Frontal cortex (tissue), 3 donors: ENCODE measurements at regions not wholly inside any gene's neighbourhood (a gene's known extent, or its start where the extent isn't known, plus 50 kb on each side); places are given as distances from the start of the nearest gene placed in this dataset.
"Not testable (repeated sequence)": the region's sequence is repeated elsewhere in the genome, so short reads cannot be mapped to it uniquely, and the experiment has no call there.

Experiments
- DNase-seq, 2 donors: peaks; one replicate each; pipeline ENCODE4 v3.0.0; 2012; ENCODE audit warnings: low spot score in 2 of 2
- FAIRE-seq: peaks from 2 replicates; lab custom pipeline; 2012; peaks lifted over from hg19 to GRCh38; lab: Jason Lieb, UNC
- donor health status: control.
- donor health status: control.
- donor health status: control.

- DNase-seq, result no peak
- FAIRE-seq, result no peak
Observed at GRCh38 chr5:145408048-145408341, 427.1 kb downstream of the PRELID2 start.

- DNase-seq (no peak), FAIRE-seq (no peak)
Observed at GRCh38 chr5:145407300-145408047, 427.7 kb downstream of the PRELID2 start.

- no peak for FAIRE-seq
Observed at GRCh38 chr5:145403992-145404391, 431.1 kb downstream of the PRELID2 start.

GRCh38 chr5:145396888-145397287 is 438.3 kb downstream of the PRELID2 start:
- FAIRE-seq (no peak), DNase-seq (no peak)

More at GRCh38 chr5:145403992-145404391, 431.1 kb downstream of the PRELID2 start:
- no peak for DNase-seq

GRCh38 chr5:145395151-145395550 is 440.0 kb downstream of the PRELID2 start:
- not testable (repeated sequence) for FAIRE-seq

GRCh38 chr5:145393426-145393825 is 441.7 kb downstream of the PRELID2 start:
- DNase-seq (no peak), FAIRE-seq (no peak)

More at GRCh38 chr5:145395151-145395550, 440.0 kb downstream of the PRELID2 start:
- not testable (repeated sequence) for DNase-seq

- FAIRE-seq, result no peak
- DNase-seq, result no peak
Observed at GRCh38 chr5:145389047-145389446, 446.1 kb downstream of the PRELID2 start.

GRCh38 chr5:145385276-145385675 is 449.9 kb downstream of the PRELID2 start:
- FAIRE-seq (no peak), DNase-seq (no peak)

GRCh38 chr5:145378226-145378625 is 456.9 kb downstream of the PRELID2 start:
- FAIRE-seq, result no peak

GRCh38 chr5:145375521-145375920 is 459.6 kb downstream of the PRELID2 start:
- no peak for FAIRE-seq

More at GRCh38 chr5:145378226-145378625, 456.9 kb downstream of the PRELID2 start:
- no peak for DNase-seq

GRCh38 chr5:145365464-145365863 is 469.7 kb downstream of the PRELID2 start:
- FAIRE-seq, result no peak
- DNase-seq, result no peak

More at GRCh38 chr5:145375521-145375920, 459.6 kb downstream of the PRELID2 start:
- no peak for DNase-seq

- FAIRE-seq (no peak), DNase-seq (no peak)
Observed at GRCh38 chr5:145362266-145362665, 472.9 kb downstream of the PRELID2 start.

GRCh38 chr5:145360936-145361335 is 474.2 kb downstream of the PRELID2 start:
- no peak for DNase-seq
- no peak for FAIRE-seq

GRCh38 chr5:145350513-145350912 is 484.6 kb downstream of the PRELID2 start:
- no peak for DNase-seq
- FAIRE-seq, result no peak

- FAIRE-seq, result no peak
- DNase-seq, result no peak
Observed at GRCh38 chr5:145347026-145347616, 488.0 kb downstream of the PRELID2 start.

GRCh38 chr5:145345511-145346287 is 489.4 kb downstream of the PRELID2 start:
- FAIRE-seq, result no peak
- DNase-seq, result no peak

- FAIRE-seq (no peak), DNase-seq (no peak)
Observed at GRCh38 chr5:145341842-145342241, 493.3 kb downstream of the PRELID2 start.

- DNase-seq, result no peak
- FAIRE-seq, result no peak
Observed at GRCh38 chr5:145340099-145340498, 495.0 kb downstream of the PRELID2 start.

GRCh38 chr5:145324767-145325479 is 510.2 kb downstream of the PRELID2 start:
- no peak for DNase-seq
- FAIRE-seq, result no peak

- FAIRE-seq, result no peak
- DNase-seq, result no peak
Observed at GRCh38 chr5:145324101-145324500, 511.0 kb downstream of the PRELID2 start.
